HepG2 (cell line): ENCODE measurements at regions not wholly inside any gene's neighbourhood (a gene's known extent, or its start where the extent isn't known, plus 50 kb on each side); places are given as distances from the start of the nearest gene placed in this dataset.
A peak's percentile ranks its signal among the peaks of the same experiment; 100 is the strongest.

Experiments
- ATAC-seq: fragments of 200-7000 bp; cut with Tn5 transposase; 3 replicates; pipeline ENCODE4 v1.9.1; 2020; ENCODE audit warnings: mild to moderate bottlenecking, moderate library complexity
- BruUV-seq: library from RNA; stranded (reverse); fragments of 400-500 nt; replicated peaks from 2 replicates; lab custom pipeline; 2021; lab: Mats Ljungman, UMichigan
- CTCF ChIA-PET: fragments of 300-600 bp; formaldehyde crosslinking; extraction: SDS; loops from one replicate; lab custom pipeline; 2021; ENCODE audit warnings: low total read pairs, inconsistent platforms, low intra/inter-chr PET ratio; lab: Yijun Ruan, JAX
- POLR2A ChIA-PET: fragments of 350-600 bp; sonication (Branson Sonifier 250); formaldehyde crosslinking; loops from one replicate; lab custom pipeline; 2020; ENCODE audit warnings: antibody characterized with exemption, inconsistent platforms; lab: Yijun Ruan, JAX
- DNase-seq: peaks from one replicate; pipeline ENCODE4 v3.0.0-alpha.2; 2015; ENCODE audit warnings: low spot score
- FAIRE-seq: peaks from 3 replicates; lab custom pipeline; 2011; peaks lifted over from hg19 to GRCh38; lab: Jason Lieb, UNC
- H2AFZ ChIP-seq: one replicate; pipeline ENCODE4 v1.6.1; 2011; ENCODE audit warnings: low read length, inconsistent platforms
- H3K27ac ChIP-seq: fragments of 300-600 bp; 3 replicates; pipeline ENCODE4 v1.8.0; 2011; ENCODE audit warnings: mixed run types, mild to moderate bottlenecking, mixed read lengths, low read length, inconsistent platforms; ENCODE audit not compliant: insufficient read depth; ENCODE audit errors: extremely low read length
- H3K27me3 ChIP-seq, 2 experiments: fragments of 200-600 bp in 1 of 2; 2 replicates in 1 of 2; 3 replicates in 1 of 2; pipeline versions ENCODE4 v1.6.0 to v1.8.0; 2011; ENCODE audit warnings: low read length in 2 of 2, mild to moderate bottlenecking in 2 of 2, moderate library complexity in 2 of 2, inconsistent platforms in 1 of 2; ENCODE audit not compliant: insufficient read depth in 2 of 2, control insufficient read depth in 1 of 2
- H3K36me3 ChIP-seq, 2 experiments: fragments of 200-600 bp in 1 of 2; replicated peaks in 1 of 2; 2 replicates in 1 of 2; 3 replicates in 1 of 2; pipeline versions ENCODE4 v1.5.1 to v1.8.0; 2011; ENCODE audit warnings: low read length in 2 of 2, inconsistent platforms in 1 of 2; ENCODE audit not compliant: insufficient read depth in 2 of 2, control insufficient read depth in 1 of 2
- H3K4me1 ChIP-seq: 2 replicates; pipeline ENCODE4 v1.5.1; 2012; ENCODE audit warnings: low read length, inconsistent platforms; ENCODE audit not compliant: insufficient read depth
- H3K4me2 ChIP-seq: 2 replicates; pipeline ENCODE4 v1.6.0; 2011; ENCODE audit warnings: low read depth, low read length, inconsistent platforms
- H3K4me3 ChIP-seq, 3 experiments: fragments of 200-600 bp in 1 of 3; sonication (generic), shearing (Covaris generic) in 1 of 3; replicated peaks in 1 of 3; 2 replicates each; pipeline ENCODE4 v1.5.1; 2011 to 2016; ENCODE audit warnings: low read length in 3 of 3, inconsistent platforms in 2 of 3, low read depth in 2 of 3, mild to moderate bottlenecking in 2 of 3, control low read depth in 1 of 3, mixed read lengths in 1 of 3; ENCODE audit not compliant: insufficient read depth in 1 of 3
- H3K79me2 ChIP-seq: one replicate; pipeline ENCODE4 v1.6.1; 2011; ENCODE audit warnings: low read length, inconsistent platforms; ENCODE audit not compliant: insufficient read depth
- H3K9ac ChIP-seq: 2 replicates; pipeline ENCODE4 v1.6.0; 2011; ENCODE audit warnings: mild to moderate bottlenecking, low read depth, low read length, inconsistent platforms; ENCODE audit not compliant: insufficient read depth
- H3K9me3 ChIP-seq: 2 replicates; pipeline ENCODE4 v1.5.1; 2012; ENCODE audit warnings: mild to moderate bottlenecking, low read length
- H4K20me1 ChIP-seq: 2 replicates; pipeline ENCODE4 v1.6.0; 2011; ENCODE audit warnings: inconsistent platforms, mild to moderate bottlenecking, low read length, moderate library complexity; ENCODE audit not compliant: insufficient read depth
- ARID4A ChIP-seq: sonication (generic); formaldehyde crosslinking; IDR thresholded peaks from 2 replicates; pipeline ENCODE4 v1.5.0; 2020; ENCODE audit warnings: mild to moderate bottlenecking, missing genetic modification reagents, borderline replicate concordance
- CTCF ChIP-seq: sonication (generic); formaldehyde crosslinking; IDR thresholded peaks from 2 replicates; pipeline ENCODE4 v1.5.0; 2020; ENCODE audit warnings: mild to moderate bottlenecking, missing genetic modification reagents, moderate library complexity
- EED ChIP-seq: sonication (generic); formaldehyde crosslinking; IDR thresholded peaks from 2 replicates; pipeline ENCODE4 v1.5.0; 2020; ENCODE audit warnings: mild to moderate bottlenecking, missing genetic modification reagents
- FOXO1 ChIP-seq: sonication (generic); formaldehyde crosslinking; IDR thresholded peaks from 2 replicates; pipeline ENCODE4 v1.4.0; 2020; ENCODE audit warnings: missing genetic modification reagents
- HOXD1 ChIP-seq: sonication (generic); formaldehyde crosslinking; IDR thresholded peaks from 2 replicates; pipeline ENCODE4 v1.5.0; 2020; ENCODE audit warnings: missing genetic modification reagents
- NFYC ChIP-seq: IDR thresholded peaks from 2 replicates; pipeline ENCODE4 v1.6.1; 2016; ENCODE audit warnings: missing genetic modification reagents, missing compliant biosample characterization
- NPAS2 ChIP-seq: sonication (generic); formaldehyde crosslinking; IDR thresholded peaks from 2 replicates; pipeline ENCODE4 v1.8.0; 2022; ENCODE audit warnings: mild to moderate bottlenecking, missing genetic modification reagents, borderline replicate concordance
- PTBP1 ChIP-seq: fragments of 200-400 bp; formaldehyde crosslinking; IDR thresholded peaks from 2 replicates; pipeline ENCODE4 v1.6.1; 2018; ENCODE audit warnings: low read length, low read depth; ENCODE audit not compliant: poor library complexity, severe bottlenecking
- RAD21 ChIP-seq: fragments of 450-650 bp; formaldehyde crosslinking; IDR thresholded peaks from 2 replicates; pipeline ENCODE4 v1.5.0; 2020; ENCODE audit warnings: mild to moderate bottlenecking
- SAP130 ChIP-seq: IDR thresholded peaks from 2 replicates; pipeline ENCODE4 v1.6.1; 2016; ENCODE audit warnings: low read depth
- SP5 ChIP-seq: IDR thresholded peaks from 2 replicates; pipeline ENCODE4 v1.6.1; 2016; ENCODE audit warnings: low read depth, borderline replicate concordance
- STAG1 ChIP-seq: sonication (generic); formaldehyde crosslinking; IDR thresholded peaks from 2 replicates; pipeline ENCODE4 v1.4.0; 2020; ENCODE audit warnings: missing genetic modification reagents
- TBX3 ChIP-seq: fragments of 450-650 bp; IDR thresholded peaks from 2 replicates; pipeline ENCODE4 v1.6.1; 2017; ENCODE audit warnings: antibody characterized with exemption, mild to moderate bottlenecking, inconsistent platforms, borderline replicate concordance
- THAP7 ChIP-seq: sonication (generic); formaldehyde crosslinking; IDR thresholded peaks from 2 replicates; pipeline ENCODE4 v1.8.1; 2023; ENCODE audit warnings: mild to moderate bottlenecking, missing genetic modification reagents
- XRCC5 ChIP-seq: fragments of 200-400 bp; formaldehyde crosslinking; optimal IDR thresholded peaks from 2 replicates; pipeline ENCODE3; 2017; ENCODE audit warnings: mild to moderate bottlenecking, low read length
- ZBTB33 ChIP-seq: sonication (generic); formaldehyde crosslinking; IDR thresholded peaks from 2 replicates; pipeline ENCODE4 v1.4.0; 2020; ENCODE audit warnings: missing genetic modification reagents
- ZNF569 ChIP-seq: sonication (generic); formaldehyde crosslinking; IDR thresholded peaks from 2 replicates; pipeline ENCODE4 v1.5.0; 2020; ENCODE audit warnings: mild to moderate bottlenecking, missing genetic modification reagents, moderate library complexity, borderline replicate concordance
- WGBS: methylation state at CpG from one replicate; pipeline ENCODE4 v1.1.6; 2017; ENCODE audit warnings: low lambda C conversion rate; 5-methylcytosine and 5-hydroxymethylcytosine counted together
- in situ Hi-C: cut with HindIII; loops from 2 replicates; pipeline ENCODE4 v1.10.0; 2017; ENCODE audit warnings: low pct_unique_long_range_greater_than_20kb; ENCODE audit not compliant: extremely low pct_ligation_motif_present
- intact Hi-C: fragments of 100-400 bp; cut with micrococcal nuclease; formaldehyde crosslinking; loops from one replicate; pipeline ENCODE4 v1.10.0; 2022; ENCODE audit not compliant: unreplicated experiment

- Histone ChIP-seq H3K4me1 (peaks cover 31% of the 10 kb centered on the region), H3K79me2 (no peaks in the 10 kb centered on the region), H3K9me3 (no peaks in the 10 kb centered on the region), H3K27ac (no peak overlapping the region), H4K20me1 (no peaks in the 10 kb centered on the region), H3K27me3 (0 out of 5 replicates have a peak, but pooled peaks cover 0 to 5% of the 10 kb centered on the region in 2 experiments), H3K4me3 (peak overlapping the region in 1 of 3 experiments; percentile 46; a peak in 1 of 6 replicates), H3K36me3 (no peaks in the 10 kb centered on the region), H2AFZ (no peak overlapping the region), H3K9ac (no peak overlapping the region), H3K4me2 (peak overlapping the region; percentile 34)
- no TSS peak for BruUV-seq
- DNase-seq (peak; percentile 88), FAIRE-seq (peak; percentile 93), ATAC-seq (peak; percentile 97)
- 9% methylated on average over 6 of the region's 6 CpGs for WGBS
- POLR2A ChIA-PET, result no interaction called here
- intact Hi-C loops (loop anchor here (1.0 kb wide), 3 partner anchors 23 to 262 kb away; no protein-coding TSS in a partner anchor), in situ Hi-C loops (no loop called here)
- CTCF ChIA-PET, result interaction anchor here (1.2 to 2.4 kb wide), 3 partner anchors 24 to 263 kb away, joined by 6 to 21 read pairs (median 11); no protein-coding TSS in a partner anchor
- TF ChIP-seq XRCC5, result peak; percentile 52
- TF ChIP-seq EED (CRISPR knock-in tag), result no peak
- no peak for TF ChIP-seq ZNF569 (CRISPR knock-in tag)
- 0 out of 2 replicates have a peak, but pooled peaks have one; percentile 14 for TF ChIP-seq SP5 (CRISPR knock-in tag)
- TF ChIP-seq ZBTB33 (CRISPR knock-in tag), result peak; percentile 69; the same call in 1 of the 2 replicates
- no peak for TF ChIP-seq NFYC (CRISPR knock-in tag)
- TF ChIP-seq PTBP1, result no peak
- no peak for TF ChIP-seq THAP7 (CRISPR knock-in tag)
- TF ChIP-seq CTCF (CRISPR knock-in tag), result peak; percentile 86
- no peak for TF ChIP-seq NPAS2
- peak; percentile 72 for TF ChIP-seq RAD21 (CRISPR knock-in tag)
- peak; percentile 63 for TF ChIP-seq STAG1 (CRISPR knock-in tag)
- TF ChIP-seq ARID4A (CRISPR knock-in tag), result no peak
- peak; percentile 20; the same call in 1 of the 2 replicates for TF ChIP-seq SAP130 (CRISPR knock-in tag)
- TF ChIP-seq FOXO1 (CRISPR knock-in tag), result no peak
- TF ChIP-seq HOXD1 (CRISPR knock-in tag), result no peak
- no peak for TF ChIP-seq TBX3
These were observed 62.8 kb upstream of the C7orf33 start for GRCh38 chr7:148527717-148528168.
